H9 (cell line): ENCODE measurements at regions not wholly inside any gene's neighbourhood (a gene's known extent, or its start where the extent isn't known, plus 50 kb on each side); places are given as distances from the start of the nearest gene placed in this dataset.

Experiments used
- DNase-seq: peaks from one replicate; pipeline ENCODE4 v3.0.0-alpha.2; 2017
- H2AFZ ChIP-seq: one replicate; pipeline ENCODE4 v1.6.1; 2013; ENCODE audit warnings: mild to moderate bottlenecking, low read length, control low read depth, moderate library complexity
- H2AK5ac ChIP-seq: 2 replicates; pipeline ENCODE4 v1.6.1; 2013; ENCODE audit warnings: low read length, control low read depth, mixed read lengths; ENCODE audit not compliant: insufficient read length
- H2BK120ac ChIP-seq: one replicate; pipeline ENCODE4 v1.6.1; 2013; ENCODE audit warnings: low read depth, mild to moderate bottlenecking, low read length, control low read depth, inconsistent platforms; ENCODE audit not compliant: poor library complexity, severe bottlenecking
- H2BK12ac ChIP-seq: 2 replicates; pipeline ENCODE4 v1.6.1; 2013; ENCODE audit warnings: low read length, control low read depth, mixed read lengths, low read depth; ENCODE audit not compliant: insufficient read length
- H2BK15ac ChIP-seq: 2 replicates; pipeline ENCODE4 v1.6.1; 2013; ENCODE audit warnings: low read depth, low read length, control low read depth
- H2BK20ac ChIP-seq: one replicate; pipeline ENCODE4 v1.6.1; 2013; ENCODE audit warnings: low read depth, mild to moderate bottlenecking, low read length, control low read depth, inconsistent platforms; ENCODE audit not compliant: poor library complexity, severe bottlenecking
- H2BK5ac ChIP-seq: 2 replicates; pipeline ENCODE4 v1.6.1; 2013; ENCODE audit warnings: low read length, control low read depth, mixed read lengths; ENCODE audit not compliant: insufficient read length
- H3K14ac ChIP-seq: 2 replicates; pipeline ENCODE4 v1.6.1; 2013; ENCODE audit warnings: low read length, control low read depth; ENCODE audit not compliant: insufficient read depth
- H3K18ac ChIP-seq: 2 replicates; pipeline ENCODE4 v1.6.1; 2013; ENCODE audit warnings: low read depth, mild to moderate bottlenecking, mixed read lengths, low read length, control low read depth; ENCODE audit not compliant: insufficient read length
- H3K23ac ChIP-seq: 2 replicates; pipeline ENCODE4 v1.6.1; 2013; ENCODE audit warnings: low read length, control low read depth, mixed read lengths, low read depth; ENCODE audit not compliant: insufficient read length
- H3K23me2 ChIP-seq: 2 replicates; pipeline ENCODE4 v1.6.1; 2013; ENCODE audit warnings: low read depth, mild to moderate bottlenecking, mixed read lengths, low read length, control low read depth; ENCODE audit not compliant: insufficient read length, poor library complexity, severe bottlenecking
- H3K27ac ChIP-seq: 2 replicates; pipeline ENCODE4 v1.5.1; 2013; ENCODE audit warnings: low read length, control low read depth, mixed read lengths, low read depth; ENCODE audit not compliant: insufficient read length
- H3K27me3 ChIP-seq: 2 replicates; pipeline ENCODE4 v1.6.1; 2013; ENCODE audit warnings: low read length, control low read depth, inconsistent platforms; ENCODE audit not compliant: insufficient read depth
- H3K4ac ChIP-seq: 2 replicates; pipeline ENCODE4 v1.6.1; 2013; ENCODE audit warnings: low read depth, mild to moderate bottlenecking, control low read depth, inconsistent platforms, low read length, moderate library complexity
- H3K4me1 ChIP-seq: 2 replicates; pipeline ENCODE4 v1.6.1; 2013; ENCODE audit warnings: low read length, control low read depth, inconsistent platforms; ENCODE audit not compliant: insufficient read depth
- H3K4me2 ChIP-seq: 2 replicates; pipeline ENCODE4 v1.6.1; 2013; ENCODE audit warnings: low read length, control low read depth, mixed read lengths; ENCODE audit not compliant: insufficient read length, insufficient read depth
- H3K56ac ChIP-seq: 2 replicates; pipeline ENCODE4 v1.6.1; 2013; ENCODE audit warnings: low read depth, mild to moderate bottlenecking, mixed read lengths, low read length, control low read depth; ENCODE audit not compliant: insufficient read length
- H3K79me1 ChIP-seq: 2 replicates; pipeline ENCODE4 v1.6.1; 2013; ENCODE audit warnings: low read depth, mild to moderate bottlenecking, moderate library complexity, low read length, control low read depth, inconsistent platforms; ENCODE audit not compliant: insufficient read depth, poor library complexity, severe bottlenecking
- H3K79me2 ChIP-seq: 2 replicates; pipeline ENCODE4 v1.6.1; 2013; ENCODE audit warnings: low read length, control low read depth, inconsistent platforms; ENCODE audit not compliant: insufficient read depth
- H3K9ac ChIP-seq: 2 replicates; pipeline ENCODE4 v1.6.1; 2013; ENCODE audit warnings: low read length, control low read depth, mixed read lengths; ENCODE audit not compliant: insufficient read length; ENCODE audit errors: extremely low read depth
- H3K9me3 ChIP-seq: one replicate; pipeline ENCODE4 v1.6.1; 2013; ENCODE audit warnings: low read depth, low read length, inconsistent platforms; ENCODE audit not compliant: control insufficient read depth
- H3T11ph ChIP-seq: one replicate; pipeline ENCODE4 v1.6.1; 2013; ENCODE audit warnings: mild to moderate bottlenecking, low read length, control low read depth, inconsistent platforms
- H4K20me1 ChIP-seq: one replicate; pipeline ENCODE4 v1.6.1; 2013; ENCODE audit not compliant: control insufficient read depth, insufficient read length, insufficient read depth
- H4K5ac ChIP-seq: 2 replicates; pipeline ENCODE4 v1.6.1; 2013; ENCODE audit warnings: low read depth, mild to moderate bottlenecking, mixed read lengths, low read length, control low read depth; ENCODE audit not compliant: insufficient read length
- H4K8ac ChIP-seq: replicated peaks from 2 replicates; pipeline ENCODE4 v1.6.1; 2013; ENCODE audit warnings: low read length, control low read depth, mixed read lengths, low read depth; ENCODE audit not compliant: insufficient read length
- H4K91ac ChIP-seq: 2 replicates; pipeline ENCODE4 v1.6.1; 2013; ENCODE audit warnings: low read depth, mild to moderate bottlenecking, moderate library complexity, mixed read lengths, low read length, control low read depth; ENCODE audit not compliant: insufficient read length
- H3K27ac Mint-ChIP-seq, 3 experiments: 2 replicates in 2 of 3; 3 replicates in 1 of 3; pipeline ENCODE4 v1.8.0; 2020 to 2021; ENCODE audit warnings: mixed read lengths in 3 of 3, mild to moderate bottlenecking in 1 of 3, moderate library complexity in 1 of 3
- H3K27me3 Mint-ChIP-seq: 2 replicates; pipeline ENCODE4 v1.8.0; 2021; ENCODE audit warnings: low read depth, mild to moderate bottlenecking, moderate library complexity, mixed read lengths
- H3K36me3 Mint-ChIP-seq, 3 experiments: 2 replicates in 2 of 3; 3 replicates in 1 of 3; pipeline ENCODE4 v1.8.0; 2020 to 2021; ENCODE audit warnings: low read depth in 3 of 3, mixed read lengths in 3 of 3; ENCODE audit not compliant: insufficient read depth in 1 of 3
- H3K4me1 Mint-ChIP-seq, 2 experiments: 2 replicates each; pipeline ENCODE4 v1.8.0; 2020; ENCODE audit warnings: mixed read lengths in 2 of 2
- H3K4me3 Mint-ChIP-seq, 2 experiments: 2 replicates in 1 of 2; 3 replicates in 1 of 2; pipeline ENCODE4 v1.8.0; 2020 to 2021; ENCODE audit warnings: mild to moderate bottlenecking in 2 of 2, mixed read lengths in 2 of 2, moderate library complexity in 1 of 2
- H3K9me3 Mint-ChIP-seq, 2 experiments: 2 replicates in 1 of 2; 3 replicates in 1 of 2; pipeline ENCODE4 v1.8.0; 2020; ENCODE audit warnings: mild to moderate bottlenecking in 2 of 2, mixed read lengths in 2 of 2, moderate library complexity in 1 of 2
- WGBS: extraction: QIAGEN DNeasy Blood & Tissue Kit; methylation state at CpG from one replicate; pipeline ENCODE4 v1.1.7; 2013; ENCODE audit warnings: missing lambda C conversion rate, low lambda C conversion rate, mixed read lengths; ENCODE audit not compliant: insufficient read length; ENCODE audit errors: extremely low coverage; 5-methylcytosine and 5-hydroxymethylcytosine counted together
- TF ChIP-seq, protein P1 (sequence below): fragments of 200-600 bp; sonication (generic); conservative IDR thresholded peaks from 3 replicates; pipeline ENCODE4 v1.8.0; 2021; ENCODE audit warnings: antibody characterized with exemption, mild to moderate bottlenecking

DNA sequence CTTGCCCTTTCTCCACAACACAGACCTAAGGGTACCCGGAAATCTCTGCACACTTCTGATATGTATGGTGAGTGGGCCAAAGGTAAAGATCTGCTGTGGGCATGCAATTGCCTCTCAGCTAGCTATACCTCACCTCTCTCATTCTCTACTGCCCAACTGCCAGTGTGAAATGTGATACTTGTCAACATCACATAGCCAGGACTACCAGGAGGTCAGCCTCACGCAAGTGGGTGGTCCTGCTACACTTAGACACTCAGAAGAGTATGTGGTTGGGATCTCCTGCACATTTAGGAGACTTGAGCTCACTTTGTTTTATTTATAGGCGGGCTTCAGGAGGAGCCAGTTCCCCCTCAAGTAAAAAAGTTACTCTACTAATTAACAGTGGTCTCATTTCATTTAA lies 88.0 kb upstream of the MAN2A1 start:
- Histone ChIP-seq H4K91ac (no peak overlapping the region), H3K4ac (no peak overlapping the region), H3K4me1 (peaks cover 3% of the 10 kb centered on the region; the same call in 1 of the 2 replicates), H3K79me2 (no peaks in the 10 kb centered on the region), H4K20me1 (no peaks in the 10 kb centered on the region), H2BK15ac (no peak overlapping the region), H2BK12ac (no peak overlapping the region), H3K56ac (no peak overlapping the region), H3K23me2 (no peaks in the 10 kb centered on the region), H3K23ac (no peak overlapping the region), H3T11ph (no peak overlapping the region), H3K9me3 (no peaks in the 10 kb centered on the region), H3K27me3 (no peaks in the 10 kb centered on the region), H4K5ac (no peak overlapping the region), H2BK20ac (no peak overlapping the region), H3K4me2 (no peak overlapping the region), H3K14ac (no peak overlapping the region), H3K79me1 (no peaks in the 10 kb centered on the region), H3K9ac (no peak overlapping the region), H2AK5ac (no peak overlapping the region), H2BK120ac (no peak overlapping the region), H3K27ac (no peak overlapping the region), H2BK5ac (no peak overlapping the region), H4K8ac (no peak overlapping the region), H2AFZ (no peak overlapping the region), H3K18ac (no peak overlapping the region)
- no peaks in the 10 kb centered on the region; a peak in 1 of 7 replicates for H3K36me3 Mint-ChIP-seq
- no CpG with 5 or more reads among the region's 3 CpGs for WGBS
- H3K27me3 Mint-ChIP-seq, result peaks cover 2% of the 10 kb centered on the region; the same call in 1 of the 2 replicates
- H3K9me3 Mint-ChIP-seq, result no peaks in the 10 kb centered on the region
- peaks cover 5% of the 10 kb centered on the region in 2 experiments for H3K4me1 Mint-ChIP-seq
- H3K27ac Mint-ChIP-seq, result no peak overlapping the region; a peak in 1 of 7 replicates
- TF ChIP-seq, protein P1, sequence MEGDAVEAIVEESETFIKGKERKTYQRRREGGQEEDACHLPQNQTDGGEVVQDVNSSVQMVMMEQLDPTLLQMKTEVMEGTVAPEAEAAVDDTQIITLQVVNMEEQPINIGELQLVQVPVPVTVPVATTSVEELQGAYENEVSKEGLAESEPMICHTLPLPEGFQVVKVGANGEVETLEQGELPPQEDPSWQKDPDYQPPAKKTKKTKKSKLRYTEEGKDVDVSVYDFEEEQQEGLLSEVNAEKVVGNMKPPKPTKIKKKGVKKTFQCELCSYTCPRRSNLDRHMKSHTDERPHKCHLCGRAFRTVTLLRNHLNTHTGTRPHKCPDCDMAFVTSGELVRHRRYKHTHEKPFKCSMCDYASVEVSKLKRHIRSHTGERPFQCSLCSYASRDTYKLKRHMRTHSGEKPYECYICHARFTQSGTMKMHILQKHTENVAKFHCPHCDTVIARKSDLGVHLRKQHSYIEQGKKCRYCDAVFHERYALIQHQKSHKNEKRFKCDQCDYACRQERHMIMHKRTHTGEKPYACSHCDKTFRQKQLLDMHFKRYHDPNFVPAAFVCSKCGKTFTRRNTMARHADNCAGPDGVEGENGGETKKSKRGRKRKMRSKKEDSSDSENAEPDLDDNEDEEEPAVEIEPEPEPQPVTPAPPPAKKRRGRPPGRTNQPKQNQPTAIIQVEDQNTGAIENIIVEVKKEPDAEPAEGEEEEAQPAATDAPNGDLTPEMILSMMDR, result no peak
- no peak overlapping the region for H3K4me3 Mint-ChIP-seq
- no peak for DNase-seq
